ENCODE measurements at regions not wholly inside any gene's neighbourhood (a gene's known extent, or its start where the extent isn't known, plus 50 kb on each side); places are given as distances from the start of the nearest gene placed in this dataset.

DNA sequence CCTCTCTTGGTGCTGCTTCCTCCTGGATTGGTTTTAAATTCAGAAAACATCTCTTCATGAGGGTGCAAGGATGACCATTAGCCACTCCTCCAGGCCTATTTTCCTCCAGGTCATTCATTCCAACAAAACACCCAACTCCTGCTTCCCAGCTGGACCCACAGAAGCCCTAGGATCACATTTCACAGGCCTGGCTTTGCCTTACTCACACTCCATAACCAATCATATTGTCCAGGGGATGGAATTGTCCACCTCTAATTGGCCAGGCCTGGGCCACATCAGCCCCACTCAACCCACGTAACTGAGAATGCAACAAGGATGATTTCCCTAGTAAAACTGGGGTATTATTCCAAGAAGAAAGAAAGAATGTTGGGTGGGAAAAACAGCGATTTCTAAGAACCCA is 616.7 kb upstream of the SUCLG2 start:
- Histone ChIP-seq H3K9me3 (ENCODE audit: insufficient read depth, low read depth, low read length) (no peaks in the 10 kb centered on the region), H3K9me2 (replicated peaks; ENCODE audit: low read depth, low read length) (no peaks in the 10 kb centered on the region), H3K79me2 (ENCODE audit: insufficient read depth, low read length) (no peaks in the 10 kb centered on the region), H2AFZ (ENCODE audit: low read length) (no peak overlapping the region), H3K4me3 (ENCODE audit: low read length, poor library complexity, severe bottlenecking) (no peak overlapping the region), H3F3A (ENCODE audit: low read depth) (no peaks in the 10 kb centered on the region), H3K9ac (ENCODE audit: low read depth, low read length, poor library complexity, severe bottlenecking) (no peak overlapping the region), H3K4me1 (ENCODE audit: insufficient read depth, low read length, poor library complexity, severe bottlenecking) (no peaks in the 10 kb centered on the region), H3K4me2 (ENCODE audit: low read depth, low read length, poor library complexity, severe bottlenecking) (no peak overlapping the region), H4K20me1 (ENCODE audit: insufficient read depth, low read length, poor library complexity, severe bottlenecking) (no peaks in the 10 kb centered on the region), H3K27me3 (ENCODE audit: insufficient read depth, low read length, poor library complexity, severe bottlenecking) (no peaks in the 10 kb centered on the region), H3K36me3 (ENCODE audit: insufficient read depth, low read length) (no peaks in the 10 kb centered on the region)
- TF ChIP-seq, protein P1, sequence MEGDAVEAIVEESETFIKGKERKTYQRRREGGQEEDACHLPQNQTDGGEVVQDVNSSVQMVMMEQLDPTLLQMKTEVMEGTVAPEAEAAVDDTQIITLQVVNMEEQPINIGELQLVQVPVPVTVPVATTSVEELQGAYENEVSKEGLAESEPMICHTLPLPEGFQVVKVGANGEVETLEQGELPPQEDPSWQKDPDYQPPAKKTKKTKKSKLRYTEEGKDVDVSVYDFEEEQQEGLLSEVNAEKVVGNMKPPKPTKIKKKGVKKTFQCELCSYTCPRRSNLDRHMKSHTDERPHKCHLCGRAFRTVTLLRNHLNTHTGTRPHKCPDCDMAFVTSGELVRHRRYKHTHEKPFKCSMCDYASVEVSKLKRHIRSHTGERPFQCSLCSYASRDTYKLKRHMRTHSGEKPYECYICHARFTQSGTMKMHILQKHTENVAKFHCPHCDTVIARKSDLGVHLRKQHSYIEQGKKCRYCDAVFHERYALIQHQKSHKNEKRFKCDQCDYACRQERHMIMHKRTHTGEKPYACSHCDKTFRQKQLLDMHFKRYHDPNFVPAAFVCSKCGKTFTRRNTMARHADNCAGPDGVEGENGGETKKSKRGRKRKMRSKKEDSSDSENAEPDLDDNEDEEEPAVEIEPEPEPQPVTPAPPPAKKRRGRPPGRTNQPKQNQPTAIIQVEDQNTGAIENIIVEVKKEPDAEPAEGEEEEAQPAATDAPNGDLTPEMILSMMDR (conservative IDR thresholded peaks at IDR 0.05; ENCODE audit: low read length): no peak
- no peak for TF ChIP-seq EZH2phosphoT487 (IDR thresholded peaks at IDR 0.05; ENCODE audit: borderline replicate concordance)

DNA sequence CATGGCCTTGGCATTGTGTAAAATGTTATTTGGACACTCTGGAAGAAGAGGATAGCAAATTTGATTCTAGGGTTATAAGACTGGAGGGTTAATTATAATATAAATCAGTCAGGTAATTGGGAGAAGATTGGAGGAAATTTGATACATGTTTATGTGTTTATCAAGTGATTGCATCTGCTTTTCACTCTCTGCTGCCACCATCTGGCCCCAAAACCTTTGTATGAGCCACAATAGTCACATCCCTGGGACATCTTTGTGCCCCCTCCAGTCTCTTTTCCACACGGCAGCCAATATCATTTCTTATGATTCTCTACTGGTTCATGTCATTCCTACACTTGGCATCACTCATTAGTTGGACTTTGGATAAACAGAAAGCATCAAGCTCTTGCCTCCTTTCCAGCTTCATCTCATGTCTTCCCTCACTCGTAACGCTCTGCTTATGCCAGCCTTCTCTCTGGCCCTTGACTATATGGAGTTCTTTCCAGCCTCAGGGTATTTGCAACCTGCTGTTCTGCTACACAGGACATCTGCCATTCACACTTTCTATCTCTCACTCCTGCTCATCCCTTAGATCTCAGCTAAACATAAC is 602.3 kb upstream of the SUCLG2 start:
- no peaks in the 10 kb centered on the region for H3K36me3 ChIP-seq (ENCODE audit: insufficient read depth, low read length)
- H3K4me3 ChIP-seq (ENCODE audit: low read length, poor library complexity, severe bottlenecking): no peak overlapping the region
- no peaks in the 10 kb centered on the region for H3K9me3 ChIP-seq (ENCODE audit: insufficient read depth, low read depth, low read length)
- H4K20me1 ChIP-seq (ENCODE audit: insufficient read depth, low read length, poor library complexity, severe bottlenecking): no peaks in the 10 kb centered on the region
- H3K4me2 ChIP-seq (ENCODE audit: low read depth, low read length, poor library complexity, severe bottlenecking): no peak overlapping the region
- no peak overlapping the region for H2AFZ ChIP-seq (ENCODE audit: low read length)
- no peak overlapping the region for H3K9ac ChIP-seq (ENCODE audit: low read depth, low read length, poor library complexity, severe bottlenecking)
- H3F3A ChIP-seq (ENCODE audit: low read depth): no peaks in the 10 kb centered on the region
- H3K9me2 ChIP-seq (replicated peaks; ENCODE audit: low read depth, low read length): no peaks in the 10 kb centered on the region
- H3K79me2 ChIP-seq (ENCODE audit: insufficient read depth, low read length): no peaks in the 10 kb centered on the region
- no peaks in the 10 kb centered on the region for H3K27me3 ChIP-seq (ENCODE audit: insufficient read depth, low read length, poor library complexity, severe bottlenecking)
- TF ChIP-seq, protein P1 (conservative IDR thresholded peaks at IDR 0.05; ENCODE audit: low read length): peak; percentile 31; the same call in 1 of the 2 replicates
- TF ChIP-seq EZH2phosphoT487 (IDR thresholded peaks at IDR 0.05; ENCODE audit: borderline replicate concordance): no peak
- H3K4me1 ChIP-seq (ENCODE audit: insufficient read depth, low read length, poor library complexity, severe bottlenecking): no peaks in the 10 kb centered on the region

DNA sequence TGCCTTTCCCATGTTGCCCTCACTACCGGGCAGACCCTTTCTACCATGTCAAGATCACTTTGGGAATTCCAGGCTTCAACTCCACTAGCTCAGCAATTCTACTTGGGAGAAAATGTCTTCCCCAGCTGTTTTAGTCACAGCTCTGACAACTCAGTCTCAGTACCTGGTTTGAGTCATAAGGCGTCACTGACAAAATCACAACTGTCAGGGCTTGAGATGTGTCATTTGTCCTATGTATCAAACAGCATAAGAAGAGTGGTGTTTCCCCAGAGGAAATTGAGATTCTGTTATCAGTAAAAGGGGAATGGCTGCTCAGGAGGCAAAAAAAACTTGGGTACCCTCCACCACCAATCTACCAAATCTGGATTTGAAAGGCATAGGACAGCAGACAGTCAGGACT is 594.9 kb upstream of the SUCLG2 start:
- no peak overlapping the region for H3K4me2 ChIP-seq (ENCODE audit: low read depth, low read length, poor library complexity, severe bottlenecking)
- no peaks in the 10 kb centered on the region for H3K27me3 ChIP-seq (ENCODE audit: insufficient read depth, low read length, poor library complexity, severe bottlenecking)
- H3K9me2 ChIP-seq (replicated peaks; ENCODE audit: low read depth, low read length): no peaks in the 10 kb centered on the region
- H4K20me1 ChIP-seq (ENCODE audit: insufficient read depth, low read length, poor library complexity, severe bottlenecking): no peaks in the 10 kb centered on the region
- H3K4me3 ChIP-seq (ENCODE audit: low read length, poor library complexity, severe bottlenecking): no peak overlapping the region
- H3K36me3 ChIP-seq (ENCODE audit: insufficient read depth, low read length): no peaks in the 10 kb centered on the region
- no peaks in the 10 kb centered on the region for H3K9me3 ChIP-seq (ENCODE audit: insufficient read depth, low read depth, low read length)
- no peak overlapping the region for H3K9ac ChIP-seq (ENCODE audit: low read depth, low read length, poor library complexity, severe bottlenecking)
- H3K4me1 ChIP-seq (ENCODE audit: insufficient read depth, low read length, poor library complexity, severe bottlenecking): no peaks in the 10 kb centered on the region
- H3F3A ChIP-seq (ENCODE audit: low read depth): no peaks in the 10 kb centered on the region
- no peak overlapping the region for H2AFZ ChIP-seq (ENCODE audit: low read length)
- no peaks in the 10 kb centered on the region for H3K79me2 ChIP-seq (ENCODE audit: insufficient read depth, low read length)
- TF ChIP-seq EZH2phosphoT487 (IDR thresholded peaks at IDR 0.05; ENCODE audit: borderline replicate concordance): no peak
- TF ChIP-seq, protein P1 (conservative IDR thresholded peaks at IDR 0.05; ENCODE audit: low read length): no peak
